WTC11 (cell line): ENCODE measurements at regions not wholly inside any gene's neighbourhood (a gene's known extent, or its start where the extent isn't known, plus 50 kb on each side); places are given as distances from the start of the nearest gene placed in this dataset.

ENCODE experiments used
- ATAC-seq: fragments of 200-7000 bp; cut with Tn5 transposase; 2 replicates; pipeline ENCODE4 v1.10.0; 2021; ENCODE audit warnings: mild to moderate bottlenecking, moderate library complexity
- CTCF ChIA-PET: fragments of 300-600 bp; sonication (Branson Sonifier 250); formaldehyde crosslinking; loops from one replicate; lab custom pipeline; 2021; ENCODE audit warnings: antibody characterized with exemption; lab: Charles Lee
- POLR2A ChIA-PET: fragments of 350-600 bp; sonication (Branson Sonifier 250); formaldehyde crosslinking; loops from one replicate; lab custom pipeline; 2021; ENCODE audit warnings: antibody characterized with exemption; lab: Charles Lee
- DNase-seq: peaks from one replicate; pipeline ENCODE4 v3.0.0; 2021; ENCODE audit warnings: low spot score
- H3K27ac Mint-ChIP-seq: 2 replicates; pipeline ENCODE4 v1.8.0; 2021; ENCODE audit warnings: mixed read lengths
- H3K27me3 Mint-ChIP-seq: 2 replicates; pipeline ENCODE4 v1.8.0; 2021; ENCODE audit warnings: low read depth, mild to moderate bottlenecking, moderate library complexity, mixed read lengths
- H3K36me3 Mint-ChIP-seq: 2 replicates; pipeline ENCODE4 v1.8.0; 2021; ENCODE audit warnings: mixed read lengths
- H3K4me1 Mint-ChIP-seq: 2 replicates; pipeline ENCODE4 v1.8.0; 2022; ENCODE audit warnings: mixed read lengths
- H3K4me3 Mint-ChIP-seq: 2 replicates; pipeline ENCODE4 v1.8.0; 2021; ENCODE audit warnings: mild to moderate bottlenecking, moderate library complexity, mixed read lengths
- H3K9me3 Mint-ChIP-seq: 2 replicates; pipeline ENCODE4 v1.8.0; 2021; ENCODE audit warnings: mixed read lengths
- AR ChIP-seq: fragments of 250-450 bp; sonication (Bioruptor Pico); IDR thresholded peaks from 2 replicates; pipeline ENCODE4 v1.9.0; 2021; ENCODE audit warnings: mild to moderate bottlenecking
- CTCF ChIP-seq: fragments of 200-600 bp; IDR thresholded peaks from 2 replicates; pipeline ENCODE4 v1.8.0; 2022; ENCODE audit warnings: antibody characterized with exemption
- EMX1 ChIP-seq: fragments of 250-450 bp; sonication (Bioruptor Pico); IDR thresholded peaks from 2 replicates; pipeline ENCODE4 v1.8.0; 2021; ENCODE audit warnings: mild to moderate bottlenecking
- ETV6 ChIP-seq: sonication (generic); formaldehyde crosslinking; IDR thresholded peaks from 2 replicates; pipeline ENCODE4 v1.8.1; 2022; ENCODE audit warnings: mild to moderate bottlenecking, missing genetic modification reagents
- GABPB1 ChIP-seq: sonication (generic); formaldehyde crosslinking; IDR thresholded peaks from 2 replicates; pipeline ENCODE4 v1.8.1; 2023; ENCODE audit warnings: mild to moderate bottlenecking, missing genetic modification reagents
- GTF2I ChIP-seq: fragments of 250-450 bp; sonication (Bioruptor Pico); conservative IDR thresholded peaks from 2 replicates; pipeline ENCODE4 v1.4.0; 2021; ENCODE audit warnings: mild to moderate bottlenecking
- HMGA2 ChIP-seq: fragments of 250-450 bp; sonication (Bioruptor Pico); IDR thresholded peaks from 2 replicates; pipeline ENCODE4 v1.4.0; 2021; ENCODE audit warnings: mild to moderate bottlenecking, moderate library complexity
- MLX ChIP-seq: sonication (generic); formaldehyde crosslinking; IDR thresholded peaks from 2 replicates; pipeline ENCODE4 v1.8.1; 2023; ENCODE audit warnings: mild to moderate bottlenecking, missing genetic modification reagents, moderate library complexity
- MXD4 ChIP-seq: fragments of 250-450 bp; sonication (Bioruptor Pico); IDR thresholded peaks from 2 replicates; pipeline ENCODE4 v1.8.0; 2021; ENCODE audit warnings: mild to moderate bottlenecking, moderate library complexity, borderline replicate concordance
- NFYB ChIP-seq: sonication (generic); formaldehyde crosslinking; conservative IDR thresholded peaks from 2 replicates; pipeline ENCODE4 v1.8.0; 2022; ENCODE audit warnings: low read depth, missing genetic modification reagents
- NR1H2 ChIP-seq: sonication (generic); formaldehyde crosslinking; IDR thresholded peaks from 2 replicates; pipeline ENCODE4 v1.9.0; 2021; ENCODE audit warnings: mild to moderate bottlenecking, moderate library complexity, missing genetic modification reagents
- NR3C1 ChIP-seq: sonication (generic); formaldehyde crosslinking; conservative IDR thresholded peaks from 2 replicates; pipeline ENCODE4 v1.8.1; 2023; ENCODE audit warnings: low read depth, mild to moderate bottlenecking, missing genetic modification reagents
- RELA ChIP-seq: sonication (generic); formaldehyde crosslinking; IDR thresholded peaks from 2 replicates; pipeline ENCODE4 v1.8.1; 2022; ENCODE audit warnings: missing genetic modification reagents, mild to moderate bottlenecking, borderline replicate concordance
- ZNF121 ChIP-seq: sonication (generic); formaldehyde crosslinking; IDR thresholded peaks from 2 replicates; pipeline ENCODE4 v1.8.0; 2023; ENCODE audit warnings: missing genetic modification reagents
- ZNF263 ChIP-seq: sonication (generic); formaldehyde crosslinking; IDR thresholded peaks from 2 replicates; pipeline ENCODE4 v1.8.1; 2022; ENCODE audit warnings: low read depth, mild to moderate bottlenecking, moderate library complexity, missing genetic modification reagents
- ZNF396 ChIP-seq: fragments of 250-450 bp; sonication (Bioruptor Pico); IDR thresholded peaks from 2 replicates; pipeline ENCODE4 v1.8.0; 2021; ENCODE audit warnings: mild to moderate bottlenecking, moderate library complexity, borderline replicate concordance
- ZNF425 ChIP-seq: fragments of 250-450 bp; sonication (Bioruptor Pico); conservative IDR thresholded peaks from 2 replicates; pipeline ENCODE4 v1.9.0; 2021; ENCODE audit warnings: mild to moderate bottlenecking
- ZNF512 ChIP-seq: sonication (generic); formaldehyde crosslinking; IDR thresholded peaks from 2 replicates; pipeline ENCODE4 v1.8.1; 2022; ENCODE audit warnings: missing genetic modification reagents, borderline replicate concordance
- ZSCAN18 ChIP-seq: fragments of 250-450 bp; sonication (Bioruptor Pico); IDR thresholded peaks from 2 replicates; pipeline ENCODE4 v2.1.2; 2022; ENCODE audit warnings: mild to moderate bottlenecking, moderate library complexity

GRCh38 chr1:217053676-217054075 is 330.4 kb upstream of the ESRRG start:
- no peaks in the 10 kb centered on the region for H3K4me1 Mint-ChIP-seq
- H3K27me3 Mint-ChIP-seq = no peaks in the 10 kb centered on the region
- no peak for ATAC-seq
- DNase-seq = no peak
- no peak overlapping the region for H3K27ac Mint-ChIP-seq
- H3K36me3 Mint-ChIP-seq = no peaks in the 10 kb centered on the region
- H3K4me3 Mint-ChIP-seq = no peak overlapping the region
- no peaks in the 10 kb centered on the region for H3K9me3 Mint-ChIP-seq
- CTCF ChIA-PET = interaction anchor here (0.6 kb wide), 1 partner anchor 466 kb away, joined by 3 read pairs; no protein-coding TSS in a partner anchor
- no peak for TF ChIP-seq ETV6 (CRISPR knock-in tag)
- TF ChIP-seq NFYB (CRISPR knock-in tag) = no peak
- TF ChIP-seq MXD4 = no peak
- TF ChIP-seq ZNF396 (CRISPR knock-in tag) = no peak
- no peak for TF ChIP-seq GTF2I (CRISPR knock-in tag)
- TF ChIP-seq ZNF512 (CRISPR knock-in tag) = no peak
- TF ChIP-seq RELA (CRISPR knock-in tag) = no peak
- TF ChIP-seq MLX (CRISPR knock-in tag) = no peak
- no peak for TF ChIP-seq NR1H2
- TF ChIP-seq AR = no peak
- TF ChIP-seq HMGA2 (CRISPR knock-in tag) = no peak
- no peak for TF ChIP-seq NR3C1 (CRISPR knock-in tag)
- no peak for TF ChIP-seq ZSCAN18 (CRISPR knock-in tag)
- TF ChIP-seq ZNF425 (CRISPR knock-in tag) = no peak
- no peak for TF ChIP-seq ZNF121 (CRISPR knock-in tag)
- no peak for TF ChIP-seq GABPB1 (CRISPR knock-in tag)
- TF ChIP-seq EMX1 = no peak
- TF ChIP-seq ZNF263 = no peak
- TF ChIP-seq CTCF = no peak
- TF ChIP-seq, all 79 proteins: peak for 0
- POLR2A ChIA-PET = no interaction called here
